ENCODE measurements at regions not wholly inside any gene's neighbourhood (a gene's known extent, or its start where the extent isn't known, plus 50 kb on each side); places are given as distances from the start of the nearest gene placed in this dataset.
"Not testable (repeated sequence)": the region's sequence is repeated elsewhere in the genome, so short reads cannot be mapped to it uniquely, and the experiment has no call there.

- no peak overlapping the region for H3K4me3 ChIP-seq (ENCODE audit: control insufficient read depth, low read depth, low read length)
- DNase-seq (ENCODE audit: low read depth) = no peak
- TF ChIP-seq, protein P1, sequence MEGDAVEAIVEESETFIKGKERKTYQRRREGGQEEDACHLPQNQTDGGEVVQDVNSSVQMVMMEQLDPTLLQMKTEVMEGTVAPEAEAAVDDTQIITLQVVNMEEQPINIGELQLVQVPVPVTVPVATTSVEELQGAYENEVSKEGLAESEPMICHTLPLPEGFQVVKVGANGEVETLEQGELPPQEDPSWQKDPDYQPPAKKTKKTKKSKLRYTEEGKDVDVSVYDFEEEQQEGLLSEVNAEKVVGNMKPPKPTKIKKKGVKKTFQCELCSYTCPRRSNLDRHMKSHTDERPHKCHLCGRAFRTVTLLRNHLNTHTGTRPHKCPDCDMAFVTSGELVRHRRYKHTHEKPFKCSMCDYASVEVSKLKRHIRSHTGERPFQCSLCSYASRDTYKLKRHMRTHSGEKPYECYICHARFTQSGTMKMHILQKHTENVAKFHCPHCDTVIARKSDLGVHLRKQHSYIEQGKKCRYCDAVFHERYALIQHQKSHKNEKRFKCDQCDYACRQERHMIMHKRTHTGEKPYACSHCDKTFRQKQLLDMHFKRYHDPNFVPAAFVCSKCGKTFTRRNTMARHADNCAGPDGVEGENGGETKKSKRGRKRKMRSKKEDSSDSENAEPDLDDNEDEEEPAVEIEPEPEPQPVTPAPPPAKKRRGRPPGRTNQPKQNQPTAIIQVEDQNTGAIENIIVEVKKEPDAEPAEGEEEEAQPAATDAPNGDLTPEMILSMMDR (conservative IDR thresholded peaks at IDR 0.05; ENCODE audit: control insufficient read depth, insufficient read depth, low read depth, low read length) = no peak
Observed at GRCh38 chr3:109874896-109875708, 537.8 kb upstream of the DPPA4 start.

DNA sequence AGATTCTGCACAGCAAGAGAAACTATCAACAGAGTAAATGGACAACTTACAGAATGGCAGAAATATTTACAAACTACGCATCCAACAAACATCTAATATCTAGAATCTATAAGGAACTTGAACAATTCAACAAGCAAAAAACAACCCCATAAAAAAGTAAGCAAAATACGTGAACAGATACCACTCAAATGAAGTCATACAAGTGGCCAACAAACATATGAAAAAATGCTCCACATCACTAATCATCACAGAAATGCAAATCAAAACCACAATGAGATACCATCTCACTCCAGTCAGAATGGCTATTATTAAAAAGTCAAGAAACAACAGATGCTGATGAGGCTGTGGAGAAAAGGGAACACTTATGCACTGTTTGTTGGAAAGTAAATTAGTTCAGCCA lies 540.3 kb upstream of the DPPA4 start:
- not testable (repeated sequence) for DNase-seq (ENCODE audit: low read depth)

GRCh38 chr3:109882144-109882543 lies 544.8 kb upstream of the DPPA4 start:
- TF ChIP-seq, protein P1 (conservative IDR thresholded peaks at IDR 0.05; ENCODE audit: control insufficient read depth, insufficient read depth, low read depth, low read length) = no peak
- H3K4me3 ChIP-seq (ENCODE audit: control insufficient read depth, low read depth, low read length) = no peak overlapping the region
- DNase-seq (ENCODE audit: low read depth) = no peak

More for the DNA sequence above, 540.3 kb upstream of the DPPA4 start:
- H3K4me3 ChIP-seq (ENCODE audit: control insufficient read depth, low read depth, low read length) = not testable (repeated sequence)

- TF ChIP-seq, protein P1 (conservative IDR thresholded peaks at IDR 0.05; ENCODE audit: control insufficient read depth, insufficient read depth, low read depth, low read length) = no peak
- no peak for DNase-seq (ENCODE audit: low read depth)
- H3K4me3 ChIP-seq (ENCODE audit: control insufficient read depth, low read depth, low read length) = no peak overlapping the region
Observed at GRCh38 chr3:109887293-109887692, 549.9 kb upstream of the DPPA4 start.

DNA sequence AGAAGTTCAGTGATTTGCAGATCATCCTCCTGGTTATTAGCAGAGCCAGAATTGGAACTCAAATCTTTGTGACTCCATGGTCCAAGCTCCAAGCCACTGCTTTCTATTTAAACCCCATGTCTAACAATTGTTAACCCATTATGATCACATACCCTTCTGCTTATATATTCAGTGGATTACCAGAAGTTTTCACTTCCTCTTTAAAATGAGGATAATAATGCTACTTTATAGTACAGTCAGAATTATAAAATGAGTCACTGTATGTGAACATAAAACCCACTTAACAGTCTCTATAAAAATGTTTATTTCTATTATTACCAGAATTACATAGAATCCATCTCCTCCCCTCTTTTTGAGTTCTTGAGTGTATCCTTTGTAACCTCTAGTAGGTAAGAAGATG lies 550.7 kb upstream of the DPPA4 start:
- no peak for DNase-seq (ENCODE audit: low read depth)
- TF ChIP-seq, protein P1 (conservative IDR thresholded peaks at IDR 0.05; ENCODE audit: control insufficient read depth, insufficient read depth, low read depth, low read length) = no peak

GRCh38 chr3:109897734-109898133 lies 560.4 kb upstream of the DPPA4 start:
- H3K4me3 ChIP-seq (ENCODE audit: control insufficient read depth, low read depth, low read length) = no peak overlapping the region
- DNase-seq (ENCODE audit: low read depth) = no peak
- TF ChIP-seq, protein P1 (conservative IDR thresholded peaks at IDR 0.05; ENCODE audit: control insufficient read depth, insufficient read depth, low read depth, low read length) = no peak

More for the DNA sequence above, 550.7 kb upstream of the DPPA4 start:
- no peak overlapping the region for H3K4me3 ChIP-seq (ENCODE audit: control insufficient read depth, low read depth, low read length)

GRCh38 chr3:109899925-109900324 lies 562.6 kb upstream of the DPPA4 start:
- H3K4me3 ChIP-seq (ENCODE audit: control insufficient read depth, low read depth, low read length) = no peak overlapping the region
- TF ChIP-seq, protein P1 (conservative IDR thresholded peaks at IDR 0.05; ENCODE audit: control insufficient read depth, insufficient read depth, low read depth, low read length) = no peak
- DNase-seq (ENCODE audit: low read depth) = no peak
